ENCODE measurements at regions not wholly inside any gene's neighbourhood (a gene's known extent, or its start where the extent isn't known, plus 50 kb on each side); places are given as distances from the start of the nearest gene placed in this dataset.

DNA sequence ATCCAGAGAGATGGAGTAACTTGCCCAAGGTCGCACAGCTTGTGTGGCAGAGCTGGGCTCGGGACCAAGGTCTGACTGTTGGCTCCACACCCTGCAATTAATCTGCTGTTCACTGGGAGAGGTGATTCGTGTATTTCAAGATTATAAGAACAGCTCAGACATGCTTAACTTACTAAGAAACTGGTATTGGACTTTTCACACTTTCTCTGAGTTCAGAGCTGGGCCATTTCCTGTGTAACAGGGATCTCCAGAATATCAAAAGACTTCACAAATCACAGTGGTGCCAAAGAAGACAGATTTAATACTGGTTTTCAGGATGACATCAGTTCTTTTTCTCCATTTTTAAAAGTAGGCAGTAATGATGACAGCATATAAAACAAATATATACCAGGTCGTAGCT, 156.8 kb upstream of the UBE2E1 start:
- TF ChIP-seq, protein P1, sequence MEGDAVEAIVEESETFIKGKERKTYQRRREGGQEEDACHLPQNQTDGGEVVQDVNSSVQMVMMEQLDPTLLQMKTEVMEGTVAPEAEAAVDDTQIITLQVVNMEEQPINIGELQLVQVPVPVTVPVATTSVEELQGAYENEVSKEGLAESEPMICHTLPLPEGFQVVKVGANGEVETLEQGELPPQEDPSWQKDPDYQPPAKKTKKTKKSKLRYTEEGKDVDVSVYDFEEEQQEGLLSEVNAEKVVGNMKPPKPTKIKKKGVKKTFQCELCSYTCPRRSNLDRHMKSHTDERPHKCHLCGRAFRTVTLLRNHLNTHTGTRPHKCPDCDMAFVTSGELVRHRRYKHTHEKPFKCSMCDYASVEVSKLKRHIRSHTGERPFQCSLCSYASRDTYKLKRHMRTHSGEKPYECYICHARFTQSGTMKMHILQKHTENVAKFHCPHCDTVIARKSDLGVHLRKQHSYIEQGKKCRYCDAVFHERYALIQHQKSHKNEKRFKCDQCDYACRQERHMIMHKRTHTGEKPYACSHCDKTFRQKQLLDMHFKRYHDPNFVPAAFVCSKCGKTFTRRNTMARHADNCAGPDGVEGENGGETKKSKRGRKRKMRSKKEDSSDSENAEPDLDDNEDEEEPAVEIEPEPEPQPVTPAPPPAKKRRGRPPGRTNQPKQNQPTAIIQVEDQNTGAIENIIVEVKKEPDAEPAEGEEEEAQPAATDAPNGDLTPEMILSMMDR (IDR thresholded peaks at IDR 0.05; ENCODE audit: insufficient read depth, low read length, poor library complexity, severe bottlenecking), result no peak
- TF ChIP-seq EZH2phosphoT487 (conservative IDR thresholded peaks at IDR 0.05; ENCODE audit: low read length), result no peak
